Left lung (tissue), 4 donors: ENCODE measurements at regions not wholly inside any gene's neighbourhood (a gene's known extent, or its start where the extent isn't known, plus 50 kb on each side); places are given as distances from the start of the nearest gene placed in this dataset.
"Not testable (repeated sequence)": the region's sequence is repeated elsewhere in the genome, so short reads cannot be mapped to it uniquely, and the experiment has no call there.

Experiments
- ATAC-seq: fragments of 200-7000 bp; cut with Tn5 transposase; one replicate; pipeline ENCODE4 v1.9.1; 2020; ENCODE audit warnings: moderate library complexity
- DNase-seq, 4 donors: peaks; one replicate each; pipeline ENCODE4 v3.0.0-alpha.2; 2013 to 2020
- H3K27ac ChIP-seq, 2 donors: fragments of 200-600 bp; sonication (generic) in 1 of 2; one replicate each; pipeline versions ENCODE4 v1.5.0 to v1.8.0; 2020 to 2021
- H3K27me3 ChIP-seq, 2 donors: fragments of 200-600 bp; sonication (generic) in 1 of 2; one replicate each; pipeline versions ENCODE4 v1.5.0 to v1.8.0; 2020 to 2021
- H3K36me3 ChIP-seq, 2 donors: fragments of 200-600 bp; sonication (generic) in 1 of 2; one replicate each; pipeline versions ENCODE4 v1.5.0 to v1.8.0; 2020 to 2021
- H3K4me1 ChIP-seq, 2 donors: fragments of 200-600 bp; one replicate each; pipeline ENCODE4 v1.8.0; 2021
- H3K4me3 ChIP-seq, 2 donors: fragments of 200-600 bp; sonication (generic) in 1 of 2; one replicate each; pipeline versions ENCODE4 v1.5.0 to v1.8.0; 2020 to 2021; ENCODE audit warnings: mild to moderate bottlenecking in 1 of 2
- H3K9me3 ChIP-seq, 2 donors: fragments of 200-600 bp; sonication (generic) in 1 of 2; one replicate each; pipeline versions ENCODE4 v1.5.0 to v1.8.0; 2020 to 2021
- intact Hi-C, 2 donors: fragments of 100-400 bp; cut with DNase I; formaldehyde crosslinking; loops; one replicate each; pipeline versions ENCODE4 v1.11.2 to v1.14.2; 2022
- TF ChIP-seq, protein P1 (sequence below), 2 donors: fragments of 200-600 bp; sonication (generic) in 1 of 2; IDR thresholded peaks; one replicate each; pipeline versions ENCODE4 v1.5.0 to v1.8.0; 2021; ENCODE audit warnings: antibody characterized with exemption in 2 of 2
- donor health status: DM: no; HTN: yes; CAD: no.
- donor health status: DM: no; HTN: no; CAD: no.

- Histone ChIP-seq H3K27me3 (no peaks in the 10 kb centered on the region), H3K4me1 (peaks cover 0 to 4% of the 10 kb centered on the region in 2 donors), H3K27ac (no peak overlapping the region), H3K4me3 (no peak overlapping the region), H3K9me3 (no peaks in the 10 kb centered on the region), H3K36me3 (no peaks in the 10 kb centered on the region)
- DNase-seq (no peak), ATAC-seq (no peak)
- TF ChIP-seq, protein P1, sequence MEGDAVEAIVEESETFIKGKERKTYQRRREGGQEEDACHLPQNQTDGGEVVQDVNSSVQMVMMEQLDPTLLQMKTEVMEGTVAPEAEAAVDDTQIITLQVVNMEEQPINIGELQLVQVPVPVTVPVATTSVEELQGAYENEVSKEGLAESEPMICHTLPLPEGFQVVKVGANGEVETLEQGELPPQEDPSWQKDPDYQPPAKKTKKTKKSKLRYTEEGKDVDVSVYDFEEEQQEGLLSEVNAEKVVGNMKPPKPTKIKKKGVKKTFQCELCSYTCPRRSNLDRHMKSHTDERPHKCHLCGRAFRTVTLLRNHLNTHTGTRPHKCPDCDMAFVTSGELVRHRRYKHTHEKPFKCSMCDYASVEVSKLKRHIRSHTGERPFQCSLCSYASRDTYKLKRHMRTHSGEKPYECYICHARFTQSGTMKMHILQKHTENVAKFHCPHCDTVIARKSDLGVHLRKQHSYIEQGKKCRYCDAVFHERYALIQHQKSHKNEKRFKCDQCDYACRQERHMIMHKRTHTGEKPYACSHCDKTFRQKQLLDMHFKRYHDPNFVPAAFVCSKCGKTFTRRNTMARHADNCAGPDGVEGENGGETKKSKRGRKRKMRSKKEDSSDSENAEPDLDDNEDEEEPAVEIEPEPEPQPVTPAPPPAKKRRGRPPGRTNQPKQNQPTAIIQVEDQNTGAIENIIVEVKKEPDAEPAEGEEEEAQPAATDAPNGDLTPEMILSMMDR (IDR thresholded peaks at IDR 0.05): no peak
- intact Hi-C loops: no loop called here
These were observed 215.1 kb upstream of the RFX3 start for GRCh38 chr9:3740690-3741419.

GRCh38 chr9:3736161-3736560 lies 210.4 kb upstream of the RFX3 start:
- ATAC-seq: no peak
- H3K4me1 ChIP-seq: peaks cover 4% of the 10 kb centered on the region in 2 donors
- TF ChIP-seq, protein P1 (IDR thresholded peaks at IDR 0.05): no peak
- H3K27me3 ChIP-seq: no peaks in the 10 kb centered on the region
- H3K36me3 ChIP-seq: no peaks in the 10 kb centered on the region
- H3K9me3 ChIP-seq: no peaks in the 10 kb centered on the region
- DNase-seq: peak in 1 of 4 donors; percentile 20
- no peak overlapping the region for H3K4me3 ChIP-seq
- no peak overlapping the region for H3K27ac ChIP-seq
- intact Hi-C loops: no loop called here

DNA sequence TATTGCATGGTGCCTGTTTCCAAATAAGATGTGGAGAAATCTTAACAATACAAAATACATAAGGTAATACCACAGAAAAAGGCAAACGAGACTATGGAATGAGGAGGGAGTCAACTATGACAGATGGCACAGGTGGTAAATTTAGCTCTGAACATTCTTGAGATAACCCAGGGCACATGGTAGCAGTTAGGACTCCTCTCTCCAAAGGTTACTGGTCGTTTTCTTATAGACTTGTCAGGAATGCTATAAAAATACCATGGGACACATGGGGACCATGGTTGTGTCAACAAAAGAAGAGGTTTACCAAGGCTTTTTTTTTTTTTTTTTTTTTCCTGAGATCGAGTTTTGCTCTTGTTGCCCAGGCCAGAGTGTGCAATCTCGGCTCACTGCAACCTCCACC lies 209.4 kb upstream of the RFX3 start:
- Histone ChIP-seq H3K27me3 (no peaks in the 10 kb centered on the region), H3K27ac (no peak overlapping the region), H3K4me3 (no peak overlapping the region), H3K4me1 (peaks cover 4% of the 10 kb centered on the region in 2 donors), H3K36me3 (no peaks in the 10 kb centered on the region), H3K9me3 (no peaks in the 10 kb centered on the region)
- ATAC-seq (no peak), DNase-seq (no peak)
- TF ChIP-seq, protein P1 (IDR thresholded peaks at IDR 0.05): no peak
- intact Hi-C loops: no loop called here

- peak in 1 of 4 donors; percentile 70 for DNase-seq
- H3K27me3 ChIP-seq, H3K4me1 ChIP-seq, H3K27ac ChIP-seq, H3K36me3 ChIP-seq, intact Hi-C loops, H3K9me3 ChIP-seq, H3K4me3 ChIP-seq, ATAC-seq: not testable (repeated sequence)
These were observed 207.9 kb upstream of the RFX3 start for GRCh38 chr9:3733527-3734262.

DNA sequence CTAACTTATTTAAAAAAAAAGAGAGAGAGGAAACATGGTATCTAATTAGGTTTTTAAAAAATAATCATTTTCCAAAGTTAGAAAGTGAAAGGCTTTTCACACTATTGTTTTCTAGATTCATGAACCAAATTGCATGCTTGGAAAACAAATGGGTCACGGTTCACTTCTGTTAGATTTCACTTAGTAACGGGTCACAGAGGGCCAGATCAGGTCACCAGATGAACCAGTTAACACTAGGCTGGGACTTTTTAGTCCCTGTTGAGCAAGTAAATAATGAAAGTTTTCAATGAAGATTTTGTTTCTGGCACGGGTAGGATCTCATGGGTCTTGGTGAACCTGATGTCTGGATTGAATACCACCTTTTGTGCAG lies 207.2 kb upstream of the RFX3 start:
- TF ChIP-seq, protein P1 (IDR thresholded peaks at IDR 0.05): no peak
- H3K4me1 ChIP-seq: peaks cover 4% of the 10 kb centered on the region in 2 donors
- H3K27ac ChIP-seq: no peak overlapping the region
- no peaks in the 10 kb centered on the region for H3K36me3 ChIP-seq
- no peaks in the 10 kb centered on the region for H3K27me3 ChIP-seq
- DNase-seq (no peak), ATAC-seq (no peak)
- intact Hi-C loops: no loop called here
- H3K4me3 ChIP-seq: no peak overlapping the region
- H3K9me3 ChIP-seq: no peaks in the 10 kb centered on the region
